Pancreas (tissue), 10 donors: ENCODE measurements at regions not wholly inside any gene's neighbourhood (a gene's known extent, or its start where the extent isn't known, plus 50 kb on each side); places are given as distances from the start of the nearest gene placed in this dataset.

ENCODE experiments used
- ATAC-seq, 4 donors: fragments of 200-7000 bp; cut with Tn5 transposase; one replicate each; pipeline versions ENCODE4 v1.8.0 to v1.9.1; 2020; ENCODE audit warnings: mild to moderate bottlenecking in 4 of 4, moderate library complexity in 4 of 4
- DNase-seq, 6 donors: peaks; one replicate each; pipeline ENCODE4 v3.0.0-alpha.2; 2020
- FAIRE-seq: peaks from 2 replicates; lab custom pipeline; 2012; peaks lifted over from hg19 to GRCh38; lab: Jason Lieb, UNC
- H3K27ac ChIP-seq, 4 donors: fragments of 200-600 bp; sonication (generic); 1 replicate in 3 of 4; 2 replicates in 1 of 4; pipeline versions ENCODE4 v1.5.0 to v1.8.0; 2020
- H3K27me3 ChIP-seq, 4 donors: fragments of 200-600 bp; one replicate each; pipeline ENCODE4 v1.8.0; 2021
- H3K36me3 ChIP-seq, 3 donors: fragments of 200-600 bp; sonication (generic) in 1 of 3; one replicate each; pipeline versions ENCODE4 v1.5.0 to v1.8.0; 2020 to 2021
- H3K4me1 ChIP-seq, 3 donors: fragments of 200-600 bp; one replicate each; pipeline ENCODE4 v1.8.0; 2021
- H3K4me3 ChIP-seq, 4 donors: fragments of 200-600 bp; sonication (generic) in 2 of 4; one replicate each; pipeline versions ENCODE4 v1.5.0 to v1.8.0; 2020 to 2021
- H3K9me3 ChIP-seq, 4 donors: fragments of 200-600 bp; one replicate each; pipeline ENCODE4 v1.8.0; 2021
- WGBS, 2 donors: extraction: QIAGEN DNeasy Blood & Tissue Kit; methylation state at CpG; one replicate each; pipeline ENCODE4 v1.1.7; 2013; 5-methylcytosine and 5-hydroxymethylcytosine counted together
- intact Hi-C, 3 donors: fragments of 100-400 bp; cut with DNase I; formaldehyde crosslinking; loops; one replicate each; pipeline versions ENCODE4 v1.11.1 to v1.14.2; 2022
- TF ChIP-seq, protein P1 (sequence below), 4 donors: fragments of 200-600 bp; sonication (generic) in 3 of 4; IDR thresholded peaks; one replicate each; pipeline versions ENCODE4 v1.5.0 to v1.8.0; 2021; ENCODE audit warnings: antibody characterized with exemption in 4 of 4
- donor health status: healthy with polysubstance abuse.
- donor health status: DM: no; HTN: no; CAD: no; lungs with moderate emphysema.
- donor health status: DM: no; HTN: no; CAD: no.
- donor health status: control.
- donor health status: control.
- donor health status: Bipolar disorder and iron deficiency.
- donor health status: DM: yes; HTN: yes; CAD: no.
- donor health status: DM: no; HTN: no; CAD: no.
- donor health status: DM: no; HTN: no; CAD: no.
- donor health status: DM: yes; HTN: yes; CAD: no.

DNA sequence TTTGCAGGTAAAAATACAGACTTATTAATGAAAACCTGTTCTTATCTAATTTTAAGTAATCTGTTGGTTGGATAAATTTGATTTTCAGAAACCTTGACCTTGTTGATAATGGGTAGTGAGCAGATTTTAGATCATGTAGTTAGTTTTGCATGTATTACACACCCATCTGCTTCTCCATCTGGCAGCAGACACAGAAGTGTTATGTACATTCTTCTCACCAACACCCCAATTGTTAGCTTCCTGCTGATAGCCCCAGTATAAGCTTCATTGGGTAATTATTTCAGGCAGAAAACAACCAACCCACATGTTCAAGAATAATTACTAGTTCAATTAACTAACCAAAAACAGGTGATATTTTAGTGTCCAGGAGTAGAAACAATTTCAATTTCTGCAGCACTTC, 1740.5 kb upstream of the AGA start:
- H3K27ac ChIP-seq, result no peak overlapping the region

DNA sequence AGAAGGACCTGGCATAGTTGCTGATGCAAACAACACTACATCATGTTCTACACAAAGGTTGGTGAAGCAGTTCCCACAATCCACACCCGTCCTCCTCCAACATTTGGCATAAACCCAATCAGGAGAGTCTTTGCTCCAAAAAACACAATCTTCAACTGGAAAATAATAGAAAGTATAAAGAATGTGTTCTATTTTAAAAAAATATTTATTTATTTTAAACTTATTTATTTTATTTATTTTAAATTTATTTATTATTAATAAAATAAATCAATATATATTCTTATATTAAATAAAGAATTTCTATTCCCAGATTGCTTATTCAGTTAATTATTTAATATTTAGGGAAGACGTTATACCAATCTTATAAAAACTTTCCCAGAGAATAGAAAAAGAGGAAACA, 1753.7 kb upstream of the AGA start:
- peak; percentile 34 for FAIRE-seq

More for the DNA sequence above, 1740.5 kb upstream of the AGA start:
- no peak for ATAC-seq
- Histone ChIP-seq H3K9me3 (no peaks in the 10 kb centered on the region), H3K4me1 (no peaks in the 10 kb centered on the region), H3K36me3 (no peaks in the 10 kb centered on the region), H3K27me3 (no peaks in the 10 kb centered on the region), H3K4me3 (no peak overlapping the region)
- intact Hi-C loops, result no loop called here
- FAIRE-seq, result no peak
- TF ChIP-seq, protein P1, sequence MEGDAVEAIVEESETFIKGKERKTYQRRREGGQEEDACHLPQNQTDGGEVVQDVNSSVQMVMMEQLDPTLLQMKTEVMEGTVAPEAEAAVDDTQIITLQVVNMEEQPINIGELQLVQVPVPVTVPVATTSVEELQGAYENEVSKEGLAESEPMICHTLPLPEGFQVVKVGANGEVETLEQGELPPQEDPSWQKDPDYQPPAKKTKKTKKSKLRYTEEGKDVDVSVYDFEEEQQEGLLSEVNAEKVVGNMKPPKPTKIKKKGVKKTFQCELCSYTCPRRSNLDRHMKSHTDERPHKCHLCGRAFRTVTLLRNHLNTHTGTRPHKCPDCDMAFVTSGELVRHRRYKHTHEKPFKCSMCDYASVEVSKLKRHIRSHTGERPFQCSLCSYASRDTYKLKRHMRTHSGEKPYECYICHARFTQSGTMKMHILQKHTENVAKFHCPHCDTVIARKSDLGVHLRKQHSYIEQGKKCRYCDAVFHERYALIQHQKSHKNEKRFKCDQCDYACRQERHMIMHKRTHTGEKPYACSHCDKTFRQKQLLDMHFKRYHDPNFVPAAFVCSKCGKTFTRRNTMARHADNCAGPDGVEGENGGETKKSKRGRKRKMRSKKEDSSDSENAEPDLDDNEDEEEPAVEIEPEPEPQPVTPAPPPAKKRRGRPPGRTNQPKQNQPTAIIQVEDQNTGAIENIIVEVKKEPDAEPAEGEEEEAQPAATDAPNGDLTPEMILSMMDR (IDR thresholded peaks at IDR 0.05), result no peak
- no peak for DNase-seq

DNA sequence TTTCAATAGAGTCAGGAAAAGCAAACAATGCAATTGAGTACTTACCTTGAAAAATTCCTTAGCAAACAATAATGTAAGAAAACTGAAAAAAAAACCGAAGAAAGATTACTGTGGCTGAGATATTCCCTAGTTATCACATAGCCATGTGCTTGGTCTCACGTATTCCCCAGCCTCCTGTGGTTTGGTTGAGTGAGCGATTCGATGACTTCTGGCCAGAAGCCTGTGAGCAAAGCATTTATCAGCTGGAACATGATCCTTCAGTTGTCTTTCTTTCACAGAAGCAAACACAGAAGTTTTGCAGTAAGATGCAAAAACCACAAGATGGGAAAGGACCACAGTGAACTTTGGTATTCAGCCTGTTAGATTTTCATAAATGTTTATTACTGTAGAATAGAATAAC, 1754.3 kb upstream of the AGA start:
- no peak for ATAC-seq
- no peak overlapping the region for H3K4me3 ChIP-seq
- no peaks in the 10 kb centered on the region for H3K9me3 ChIP-seq
- H3K27me3 ChIP-seq, result no peaks in the 10 kb centered on the region
- WGBS, 2 donors, result 12 to 16% methylated on average over 4 of the region's 4 CpGs
- intact Hi-C loops, result no loop called here
- H3K36me3 ChIP-seq, result no peaks in the 10 kb centered on the region
- TF ChIP-seq, protein P1 (IDR thresholded peaks at IDR 0.05), result no peak
- FAIRE-seq, result no peak
- no peak overlapping the region for H3K27ac ChIP-seq
- DNase-seq, result no peak
- no peaks in the 10 kb centered on the region for H3K4me1 ChIP-seq

More for the DNA sequence above, 1753.7 kb upstream of the AGA start:
- DNase-seq (no peak), ATAC-seq (no peak)
- Histone ChIP-seq H3K9me3 (no peaks in the 10 kb centered on the region), H3K36me3 (no peaks in the 10 kb centered on the region), H3K27me3 (no peaks in the 10 kb centered on the region), H3K4me3 (no peak overlapping the region), H3K27ac (no peak overlapping the region), H3K4me1 (no peaks in the 10 kb centered on the region)
- TF ChIP-seq, protein P1 (IDR thresholded peaks at IDR 0.05), result no peak
- intact Hi-C loops, result no loop called here
- 55 to 64% methylated on average over 2 of the region's 2 CpGs for WGBS, 2 donors

DNA sequence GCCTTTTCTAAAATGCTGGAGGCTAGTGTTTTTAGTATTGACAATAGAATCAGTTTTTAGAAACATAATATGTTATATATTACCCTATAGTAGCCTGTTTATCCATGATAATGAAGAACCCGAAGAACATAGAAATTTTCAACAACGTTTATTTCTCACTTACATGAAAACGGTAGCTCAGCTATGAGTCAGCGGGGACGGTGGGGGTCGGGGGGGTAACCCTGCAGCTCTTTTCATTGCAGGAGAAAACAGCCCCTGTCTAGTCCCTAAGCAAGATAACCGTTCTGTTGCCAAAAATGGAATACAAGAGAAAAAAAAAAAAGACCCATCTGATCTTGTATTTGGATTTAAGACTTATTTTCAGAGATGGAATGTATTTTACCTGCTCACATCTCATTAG, 1758.4 kb upstream of the AGA start:
- TF ChIP-seq, protein P1 (IDR thresholded peaks at IDR 0.05), result no peak
- 46 to 66% methylated on average over 7 of the region's 7 CpGs for WGBS, 2 donors
- FAIRE-seq (no peak), ATAC-seq (no peak), DNase-seq (no peak)
- Histone ChIP-seq H3K9me3 (no peaks in the 10 kb centered on the region), H3K4me3 (no peak overlapping the region), H3K27me3 (no peaks in the 10 kb centered on the region), H3K27ac (no peak overlapping the region), H3K36me3 (no peaks in the 10 kb centered on the region), H3K4me1 (no peaks in the 10 kb centered on the region)
- intact Hi-C loops, result no loop called here

DNA sequence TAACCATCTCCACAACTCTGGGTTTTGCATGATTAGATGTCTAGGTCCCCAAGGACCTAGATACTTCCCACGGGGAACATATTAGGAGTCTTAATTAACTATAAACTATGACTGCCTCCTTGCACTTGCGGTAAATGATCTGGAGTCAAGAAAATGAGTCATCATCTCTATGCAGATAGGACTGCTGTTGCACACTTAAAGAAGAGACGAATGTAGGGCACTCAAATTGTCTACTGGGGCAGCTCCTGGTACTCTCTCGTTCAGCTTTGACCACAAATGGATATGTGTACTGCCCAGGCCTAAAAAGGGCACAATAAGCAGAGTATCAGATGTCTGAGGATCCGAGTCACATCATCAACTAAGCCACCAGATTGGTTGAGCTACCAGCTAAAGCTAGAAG, 1783.4 kb upstream of the AGA start:
- FAIRE-seq, result no peak
- WGBS, 2 donors, result 42 to 51% methylated on average over 5 of the region's 5 CpGs
- TF ChIP-seq, protein P1 (IDR thresholded peaks at IDR 0.05), result no peak

More for the DNA sequence above, 1783.4 kb upstream of the AGA start:
- DNase-seq, result no peak
- H3K27me3 ChIP-seq, result no peaks in the 10 kb centered on the region
- H3K9me3 ChIP-seq, result no peaks in the 10 kb centered on the region
- H3K4me1 ChIP-seq, result no peaks in the 10 kb centered on the region
- no peak overlapping the region for H3K27ac ChIP-seq
- no peak for ATAC-seq
- intact Hi-C loops, result no loop called here
- no peaks in the 10 kb centered on the region for H3K36me3 ChIP-seq
- no peak overlapping the region for H3K4me3 ChIP-seq
